ENCODE measurements at regions not wholly inside any gene's neighbourhood (a gene's known extent, or its start where the extent isn't known, plus 50 kb on each side); places are given as distances from the start of the nearest gene placed in this dataset.

GRCh38 chr4:63541828-63542227 is 867.4 kb downstream of the TECRL start:
- intact Hi-C loops (cut with micrococcal nuclease; ENCODE audit: unreplicated experiment), result no loop called here

GRCh38 chr4:63529581-63530337 is 879.5 kb downstream of the TECRL start:
- H3K27me3 Mint-ChIP-seq (ENCODE audit: unreplicated experiment), result no peaks in the 10 kb centered on the region
- H3K4me1 Mint-ChIP-seq (ENCODE audit: low read depth, unreplicated experiment), result no peaks in the 10 kb centered on the region
- BruUV-seq (replicated peaks), result no TSS peak
- DNase-seq, result no peak
- H3K36me3 Mint-ChIP-seq (ENCODE audit: insufficient read depth, unreplicated experiment), result no peaks in the 10 kb centered on the region
- CTCF ChIA-PET, result no interaction called here
- no peak overlapping the region for H3K27ac Mint-ChIP-seq (ENCODE audit: unreplicated experiment)
- no peaks in the 10 kb centered on the region for H3K9me3 Mint-ChIP-seq (ENCODE audit: low read depth, unreplicated experiment)
- TF ChIP-seq CTCF (IDR thresholded peaks at IDR 0.05; ENCODE audit: unreplicated experiment), result no peak
- no peak overlapping the region for H3K4me3 Mint-ChIP-seq (ENCODE audit: low read depth, unreplicated experiment)
- intact Hi-C loops (cut with micrococcal nuclease; ENCODE audit: unreplicated experiment), result loop anchor here (5.0 kb wide), 1 partner anchor 1013 kb away; no protein-coding TSS in a partner anchor

More at GRCh38 chr4:63541828-63542227, 867.4 kb downstream of the TECRL start:
- Mint-ChIP-seq H3K4me3 (ENCODE audit: low read depth, unreplicated experiment) (no peak overlapping the region), H3K9me3 (ENCODE audit: low read depth, unreplicated experiment) (no peaks in the 10 kb centered on the region), H3K27me3 (ENCODE audit: unreplicated experiment) (no peaks in the 10 kb centered on the region), H3K36me3 (ENCODE audit: insufficient read depth, unreplicated experiment) (no peaks in the 10 kb centered on the region), H3K27ac (ENCODE audit: unreplicated experiment) (no peak overlapping the region), H3K4me1 (ENCODE audit: low read depth, unreplicated experiment) (no peaks in the 10 kb centered on the region)
- CTCF ChIA-PET, result no interaction called here
- no peak for DNase-seq
- BruUV-seq (replicated peaks), result no TSS peak
- no peak for TF ChIP-seq CTCF (IDR thresholded peaks at IDR 0.05; ENCODE audit: unreplicated experiment)

DNA sequence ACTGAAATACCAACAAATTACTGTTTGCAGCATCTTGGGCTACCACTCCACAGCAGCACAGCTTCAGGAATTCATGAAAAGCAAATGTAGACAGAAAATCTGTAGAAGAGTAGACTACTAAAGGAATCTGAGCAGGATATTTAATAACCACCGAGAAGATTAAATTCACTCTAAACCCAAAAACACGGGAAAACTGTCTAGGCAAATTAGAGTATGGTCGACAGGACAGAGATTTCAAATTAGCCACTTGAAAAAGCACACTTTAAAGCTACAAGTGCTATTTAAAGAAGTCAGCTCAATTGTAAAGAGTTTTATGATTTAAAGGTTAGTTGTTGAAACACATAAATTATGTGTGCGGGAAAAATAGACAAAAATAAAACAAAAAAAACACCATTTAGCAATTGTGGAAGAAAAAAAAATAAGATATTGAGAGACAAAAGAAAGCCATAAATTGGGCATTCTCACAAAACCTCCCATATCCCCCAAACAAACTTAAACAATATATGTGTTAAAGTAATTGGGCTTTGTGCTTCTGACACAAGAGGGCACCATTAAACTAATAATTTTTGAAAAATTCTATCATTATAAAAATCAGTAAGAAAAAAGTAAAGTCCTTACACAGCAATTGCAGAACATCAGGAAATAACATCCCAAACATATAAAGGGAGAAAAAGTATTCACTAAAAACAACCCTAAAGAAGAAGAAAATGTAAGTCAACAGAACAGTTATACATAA is 880.8 kb downstream of the TECRL start:
- CTCF ChIA-PET, result no interaction called here
- intact Hi-C loops (cut with micrococcal nuclease; ENCODE audit: unreplicated experiment), result loop anchor here (5.0 kb wide), 1 partner anchor 1014 kb away; no protein-coding TSS in a partner anchor
- Mint-ChIP-seq H3K4me1 (ENCODE audit: low read depth, unreplicated experiment) (no peaks in the 10 kb centered on the region), H3K9me3 (ENCODE audit: low read depth, unreplicated experiment) (no peaks in the 10 kb centered on the region), H3K27ac (ENCODE audit: unreplicated experiment) (no peak overlapping the region), H3K27me3 (ENCODE audit: unreplicated experiment) (no peaks in the 10 kb centered on the region), H3K4me3 (ENCODE audit: low read depth, unreplicated experiment) (no peak overlapping the region), H3K36me3 (ENCODE audit: insufficient read depth, unreplicated experiment) (no peaks in the 10 kb centered on the region)
- no peak for DNase-seq
- BruUV-seq (replicated peaks), result no TSS peak
- TF ChIP-seq CTCF (IDR thresholded peaks at IDR 0.05; ENCODE audit: unreplicated experiment), result no peak

DNA sequence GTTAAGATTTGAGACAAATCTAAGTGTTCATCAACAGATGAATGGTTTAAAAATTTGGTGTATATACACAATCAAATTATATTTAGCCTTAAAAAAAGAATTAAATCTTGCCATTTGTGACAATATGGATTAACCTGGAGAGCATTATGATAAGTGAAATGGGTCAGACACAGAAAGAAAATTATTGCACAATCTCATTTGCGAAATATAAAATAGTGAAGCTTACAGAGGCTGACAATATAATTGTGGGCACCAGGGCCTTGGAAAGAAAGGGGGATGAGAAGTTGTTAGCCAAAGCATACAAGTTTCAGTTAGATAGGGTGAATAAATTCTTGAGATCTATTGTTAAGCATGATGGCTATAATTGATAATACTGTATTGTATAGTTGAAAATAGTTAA is 883.0 kb downstream of the TECRL start:
- H3K36me3 Mint-ChIP-seq (ENCODE audit: insufficient read depth, unreplicated experiment), result no peaks in the 10 kb centered on the region
- CTCF ChIA-PET, result no interaction called here
- H3K27me3 Mint-ChIP-seq (ENCODE audit: unreplicated experiment), result no peaks in the 10 kb centered on the region
- H3K4me1 Mint-ChIP-seq (ENCODE audit: low read depth, unreplicated experiment), result no peaks in the 10 kb centered on the region
- no TSS peak for BruUV-seq (replicated peaks)
- H3K27ac Mint-ChIP-seq (ENCODE audit: unreplicated experiment), result no peak overlapping the region
- H3K4me3 Mint-ChIP-seq (ENCODE audit: low read depth, unreplicated experiment), result no peak overlapping the region
- no peaks in the 10 kb centered on the region for H3K9me3 Mint-ChIP-seq (ENCODE audit: low read depth, unreplicated experiment)
- DNase-seq, result no peak
- no peak for TF ChIP-seq CTCF (IDR thresholded peaks at IDR 0.05; ENCODE audit: unreplicated experiment)
- intact Hi-C loops (cut with micrococcal nuclease; ENCODE audit: unreplicated experiment), result loop anchor here (5.0 kb wide), 1 partner anchor 1016 kb away; no protein-coding TSS in a partner anchor
